HepG2 (cell line): ENCODE measurements at regions not wholly inside any gene's neighbourhood (a gene's known extent, or its start where the extent isn't known, plus 50 kb on each side); places are given as distances from the start of the nearest gene placed in this dataset.

ENCODE experiments used
- CTCF ChIP-seq: sonication (generic); formaldehyde crosslinking; IDR thresholded peaks from 2 replicates; pipeline ENCODE4 v1.5.0; 2020; ENCODE audit warnings: mild to moderate bottlenecking, missing genetic modification reagents, moderate library complexity
- MBNL3 ChIP-seq: fragments of 250-450 bp; sonication (Bioruptor Pico); conservative IDR thresholded peaks from 2 replicates; pipeline ENCODE4 v1.8.0; 2022; ENCODE audit warnings: mild to moderate bottlenecking, inconsistent platforms
- SMARCE1 ChIP-seq: fragments of 450-650 bp; IDR thresholded peaks from 2 replicates; pipeline ENCODE4 v1.6.1; 2017; ENCODE audit warnings: borderline replicate concordance
- TAF1 ChIP-seq: sonication (generic); formaldehyde crosslinking; IDR thresholded peaks from 2 replicates; pipeline ENCODE4 v1.4.0; 2020; ENCODE audit warnings: missing genetic modification reagents
- ZFP1 ChIP-seq: IDR thresholded peaks from 2 replicates; pipeline ENCODE4 v1.6.1; 2016
- ZNF10 ChIP-seq: sonication (generic); formaldehyde crosslinking; IDR thresholded peaks from 2 replicates; pipeline ENCODE4 v1.4.0; 2020; ENCODE audit warnings: mild to moderate bottlenecking, low read depth, missing genetic modification reagents, borderline replicate concordance

- no peak for TF ChIP-seq SMARCE1
- no peak for TF ChIP-seq TAF1 (CRISPR knock-in tag)
- TF ChIP-seq MBNL3, result no peak
- TF ChIP-seq ZNF10, result no peak
- TF ChIP-seq CTCF (CRISPR knock-in tag), result no peak
- TF ChIP-seq ZFP1 (CRISPR knock-in tag), result no peak
Measured at GRCh38 chr14:71400871-71401321, 493.6 kb downstream of the PCNX1 start.
